ENCODE measurements at regions not wholly inside any gene's neighbourhood (a gene's known extent, or its start where the extent isn't known, plus 50 kb on each side); places are given as distances from the start of the nearest gene placed in this dataset.

DNA sequence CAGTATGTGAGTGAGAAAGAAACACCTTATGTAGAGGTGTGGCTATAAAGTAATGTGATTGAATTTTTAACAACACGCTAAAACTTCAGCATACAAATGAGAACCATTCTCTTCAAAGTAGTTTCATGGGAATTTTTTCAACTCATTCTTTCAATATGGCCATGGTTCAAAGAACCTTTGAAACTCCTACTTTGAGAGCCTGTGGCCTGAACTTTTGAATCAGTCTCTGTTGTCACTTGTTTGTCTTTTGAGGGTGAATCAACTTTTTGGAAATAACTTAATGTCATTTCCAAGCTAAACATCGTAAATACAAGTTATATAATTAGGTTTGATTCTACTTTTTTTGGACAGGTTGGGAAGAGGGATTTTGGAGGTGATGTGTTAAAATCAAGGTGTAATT is 49.9 kb upstream of the CASK start:
- Mint-ChIP-seq H3K27me3 (peaks cover 1% of the 10 kb centered on the region), H3K4me1 (peaks cover 5% of the 10 kb centered on the region), H3K27ac (no peak overlapping the region), H3K36me3 (no peaks in the 10 kb centered on the region), H3K9me3 (peaks cover 2% of the 10 kb centered on the region), H3K4me3 (no peak overlapping the region)
- no peak for DNase-seq (ENCODE audit: low spot score in 2 of 2)
- no peak for ATAC-seq (ENCODE audit: low read depth)

All from memory B cell (primary cell).